SK-N-SH (cell line): ENCODE measurements at regions not wholly inside any gene's neighbourhood (a gene's known extent, or its start where the extent isn't known, plus 50 kb on each side); places are given as distances from the start of the nearest gene placed in this dataset.
"Not testable (repeated sequence)": the region's sequence is repeated elsewhere in the genome, so short reads cannot be mapped to it uniquely, and the experiment has no call there.

ENCODE experiments used
- CTCF ChIP-seq: fragments of 200-600 bp; sonication (generic); IDR thresholded peaks from 2 replicates; pipeline ENCODE4 v1.6.1; 2017; ENCODE audit warnings: antibody characterized with exemption, mild to moderate bottlenecking, moderate library complexity
- FOXM1 ChIP-seq: IDR thresholded peaks from 2 replicates; pipeline ENCODE4 v1.4.0; 2012; ENCODE audit warnings: low read depth, mild to moderate bottlenecking
- GABPA ChIP-seq: IDR thresholded peaks from 2 replicates; pipeline ENCODE4 v1.4.0; 2012; ENCODE audit warnings: low read depth, mild to moderate bottlenecking
- MXI1 ChIP-seq: IDR thresholded peaks from 2 replicates; pipeline ENCODE4 v1.6.1; 2012; ENCODE audit warnings: mild to moderate bottlenecking, low read depth, low read length, improper control_type of control experiment
- NFIC ChIP-seq: IDR thresholded peaks from 2 replicates; pipeline ENCODE4 v1.4.0; 2012; ENCODE audit warnings: borderline replicate concordance
- POLR2AphosphoS5 ChIP-seq: IDR thresholded peaks from 2 replicates; pipeline ENCODE4 v1.6.1; 2012; ENCODE audit warnings: low read depth, low read length
- RCOR1 ChIP-seq: fragments of 150-350 bp; IDR thresholded peaks from 2 replicates; pipeline ENCODE4 v1.6.1; 2017; ENCODE audit warnings: antibody characterized with exemption, low read length
- SIN3A ChIP-seq: IDR thresholded peaks from 2 replicates; pipeline ENCODE4 v1.6.1; 2012; ENCODE audit warnings: low read depth, mild to moderate bottlenecking, low read length, moderate library complexity, borderline replicate concordance
- TAF1 ChIP-seq: IDR thresholded peaks from 2 replicates; pipeline ENCODE4 v1.6.1; 2012; ENCODE audit warnings: low read depth, mild to moderate bottlenecking, low read length, moderate library complexity, borderline replicate concordance
- TCF12 ChIP-seq: IDR thresholded peaks from 2 replicates; pipeline ENCODE4 v1.4.0; 2012
- USF2 ChIP-seq: fragments of 150-350 bp; IDR thresholded peaks from 2 replicates; pipeline ENCODE4 v1.6.1; 2017; ENCODE audit warnings: antibody characterized with exemption, low read length, low read depth, borderline replicate concordance

DNA sequence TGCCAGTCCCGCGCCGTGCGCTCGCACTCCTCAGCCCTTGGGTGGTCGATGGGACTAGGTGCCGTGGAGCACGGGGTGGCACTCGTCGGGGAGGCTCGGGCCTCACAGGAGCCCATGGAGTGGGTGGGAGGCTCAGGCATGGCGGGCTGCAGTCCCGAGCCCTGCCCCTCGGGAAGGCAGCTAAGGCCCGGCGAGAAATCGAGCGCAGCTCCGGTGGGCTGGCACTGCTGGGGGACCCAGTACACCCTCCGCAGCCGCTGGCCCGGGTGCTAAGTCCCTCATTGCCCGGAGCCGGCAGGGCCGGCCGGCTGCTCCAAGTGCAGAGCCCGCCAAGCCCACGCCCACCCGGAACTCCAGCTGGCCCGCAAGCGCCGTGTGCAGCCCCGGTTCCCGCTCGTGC, 756.9 kb upstream of the SOX11 start:
- not testable (repeated sequence) for TF ChIP-seq TAF1, POLR2AphosphoS5, CTCF, FOXM1, SIN3A, USF2, NFIC, TCF12, GABPA, RCOR1, MXI1
